Spleen (tissue), 11 donors: ENCODE measurements at regions not wholly inside any gene's neighbourhood (a gene's known extent, or its start where the extent isn't known, plus 50 kb on each side); places are given as distances from the start of the nearest gene placed in this dataset.

Experiments
- DNase-seq: peaks from one replicate; pipeline ENCODE4 v3.0.0-alpha.2; 2020
- H3K27ac ChIP-seq, 8 donors: fragments of 200-600 bp; sonication (generic) in 7 of 8; 1 replicate in 4 of 8; 2 replicates in 4 of 8; pipeline versions ENCODE4 v1.5.0 to v1.8.0; 2016 to 2021; ENCODE audit warnings: inconsistent platforms in 4 of 8, mild to moderate bottlenecking in 4 of 8, moderate library complexity in 1 of 8
- H3K27me3 ChIP-seq, 7 donors: fragments of 200-600 bp; sonication (generic) in 6 of 7; replicated peaks in 1 of 7; 1 replicate in 4 of 7; 2 replicates in 3 of 7; pipeline versions ENCODE4 v1.5.0 to v1.8.0; 2016 to 2021; ENCODE audit warnings: inconsistent platforms in 3 of 7, mild to moderate bottlenecking in 1 of 7
- H3K36me3 ChIP-seq, 6 donors: fragments of 200-600 bp; sonication (generic) in 5 of 6; 1 replicate in 4 of 6; 2 replicates in 2 of 6; pipeline versions ENCODE4 v1.5.0 to v1.8.0; 2016 to 2021; ENCODE audit warnings: inconsistent platforms in 2 of 6
- H3K4me1 ChIP-seq, 6 donors: fragments of 200-600 bp; sonication (generic) in 5 of 6; 1 replicate in 3 of 6; 2 replicates in 3 of 6; pipeline versions ENCODE4 v1.5.0 to v1.8.0; 2016 to 2021; ENCODE audit warnings: inconsistent platforms in 3 of 6
- H3K4me3 ChIP-seq, 8 donors: fragments of 200-600 bp; sonication (generic) in 7 of 8; 1 replicate in 4 of 8; 2 replicates in 4 of 8; pipeline versions ENCODE4 v1.5.0 to v1.8.0; 2016 to 2021; ENCODE audit warnings: inconsistent platforms in 4 of 8, mild to moderate bottlenecking in 4 of 8, moderate library complexity in 2 of 8
- H3K9me3 ChIP-seq, 8 donors: fragments of 200-600 bp; sonication (generic) in 7 of 8; 1 replicate in 4 of 8; 2 replicates in 4 of 8; pipeline versions ENCODE4 v1.5.0 to v1.8.0; 2016 to 2021; ENCODE audit warnings: inconsistent platforms in 4 of 8
- CTCF ChIP-seq, 11 experiments: fragments of 200-600 bp in 7 of 11; fragments of 450-650 bp in 4 of 11; sonication (generic) in 4 of 11; IDR thresholded peaks in 8 of 11; conservative IDR thresholded peaks in 3 of 11; 1 replicate in 7 of 11; 2 replicates in 4 of 11; pipeline versions ENCODE4 v1.4.0 to v1.8.0; 2016 to 2021; ENCODE audit warnings: antibody characterized with exemption in 11 of 11, inconsistent platforms in 4 of 11, mild to moderate bottlenecking in 1 of 11
- POLR2A ChIP-seq, 3 donors: fragments of 450-650 bp; IDR thresholded peaks; one replicate each; pipeline ENCODE4 v1.5.1; 2017; ENCODE audit warnings: antibody characterized with exemption in 3 of 3, mild to moderate bottlenecking in 1 of 3
- POLR2AphosphoS5 ChIP-seq, 3 donors: sonication (generic); formaldehyde crosslinking; IDR thresholded peaks; one replicate each; pipeline ENCODE4 v1.5.1; 2017; ENCODE audit warnings: antibody characterized with exemption in 3 of 3
- WGBS, 5 donors: extraction: QIAGEN DNeasy Blood & Tissue Kit in 3 of 5; methylation state at CpG; one replicate each; pipeline versions ENCODE4 v1.1.5 to v1.1.7; 2013 to 2018; 5-methylcytosine and 5-hydroxymethylcytosine counted together
- intact Hi-C: fragments of 100-400 bp; cut with DNase I; formaldehyde crosslinking; loops from one replicate; pipeline ENCODE4 v1.15.0; 2023; ENCODE audit warnings: low total_unique reads
- donor health status: healthy with polysubstance abuse.
- donor health status: DM: no; HTN: no; CAD: no; lungs with moderate emphysema.
- donor health status: DM: no; HTN: no; CAD: no.
- donor health status: Bipolar disorder and iron deficiency.
- donor health status: healthy.
- donor health status: DM: no; HTN: no; CAD: no.
- donor health status: DM: yes; HTN: yes; CAD: no.

GRCh38 chr2:78301166-78301789 lies 724.2 kb upstream of the REG3G start:
- intact Hi-C loops = no loop called here

DNA sequence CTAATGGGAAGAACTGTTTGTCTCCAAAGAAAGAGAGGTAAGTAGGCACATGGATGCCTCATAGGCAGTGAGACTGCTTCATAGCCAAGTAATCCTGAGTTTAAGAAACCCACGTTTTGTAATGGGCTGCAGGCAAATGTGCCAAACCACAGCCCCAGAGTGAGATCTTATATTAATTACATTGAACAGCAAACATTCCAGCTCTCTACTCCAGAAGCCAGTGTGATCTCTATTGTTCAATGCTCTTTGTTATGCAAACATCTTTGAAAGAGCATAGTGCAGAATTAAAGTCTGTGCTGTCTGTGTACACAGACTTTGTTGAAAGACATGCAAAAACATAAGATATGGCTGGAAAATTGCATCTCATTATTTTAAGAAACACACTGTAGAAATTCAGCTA lies 720.8 kb upstream of the REG3G start:
- Histone ChIP-seq H3K27me3 (no peaks in the 10 kb centered on the region), H3K27ac (no peak overlapping the region), H3K9me3 (no peaks in the 10 kb centered on the region), H3K36me3 (no peaks in the 10 kb centered on the region), H3K4me1 (no peaks in the 10 kb centered on the region), H3K4me3 (no peak overlapping the region)
- TF ChIP-seq POLR2AphosphoS5 (IDR thresholded peaks at IDR 0.05) = no peak
- TF ChIP-seq CTCF (IDR thresholded peaks at IDR 0.05 in 8 of 11, conservative IDR thresholded peaks at IDR 0.05 in 3 of 11) = no peak
- no peak for TF ChIP-seq POLR2A (IDR thresholded peaks at IDR 0.05)
- no peak for DNase-seq
- WGBS, 5 donors = 35 to 50% (median 48%) methylated on average over 1 of the region's 1 CpG
- intact Hi-C loops = no loop called here

More at GRCh38 chr2:78301166-78301789, 724.2 kb upstream of the REG3G start:
- WGBS, 5 donors = 46 to 65% (median 48%) methylated on average over 6 of the region's 6 CpGs
- H3K4me3 ChIP-seq = no peak overlapping the region
- peaks cover 0 to 4% (median 0%) of the 10 kb centered on the region in 8 donors for H3K9me3 ChIP-seq
- DNase-seq = no peak
- H3K27ac ChIP-seq = no peak overlapping the region
- no peaks in the 10 kb centered on the region for H3K36me3 ChIP-seq
- no peaks in the 10 kb centered on the region for H3K27me3 ChIP-seq
- no peak for TF ChIP-seq POLR2A (IDR thresholded peaks at IDR 0.05)
- no peak for TF ChIP-seq POLR2AphosphoS5 (IDR thresholded peaks at IDR 0.05)
- no peak for TF ChIP-seq CTCF (IDR thresholded peaks at IDR 0.05 in 8 of 11, conservative IDR thresholded peaks at IDR 0.05 in 3 of 11)
- H3K4me1 ChIP-seq = no peaks in the 10 kb centered on the region

GRCh38 chr2:78309460-78309859 lies 716.0 kb upstream of the REG3G start:
- TF ChIP-seq POLR2A (IDR thresholded peaks at IDR 0.05) = no peak
- TF ChIP-seq CTCF (IDR thresholded peaks at IDR 0.05 in 8 of 11, conservative IDR thresholded peaks at IDR 0.05 in 3 of 11) = no peak
- TF ChIP-seq POLR2AphosphoS5 (IDR thresholded peaks at IDR 0.05) = no peak
- H3K4me1 ChIP-seq = no peaks in the 10 kb centered on the region
- no peak overlapping the region for H3K27ac ChIP-seq
- no peaks in the 10 kb centered on the region for H3K9me3 ChIP-seq
- no peak for DNase-seq
- WGBS, 5 donors = 31 to 47% (median 40%) methylated on average over 3 of the region's 3 CpGs
- intact Hi-C loops = no loop called here
- H3K36me3 ChIP-seq = no peaks in the 10 kb centered on the region
- H3K27me3 ChIP-seq = no peaks in the 10 kb centered on the region
- no peak overlapping the region for H3K4me3 ChIP-seq

DNA sequence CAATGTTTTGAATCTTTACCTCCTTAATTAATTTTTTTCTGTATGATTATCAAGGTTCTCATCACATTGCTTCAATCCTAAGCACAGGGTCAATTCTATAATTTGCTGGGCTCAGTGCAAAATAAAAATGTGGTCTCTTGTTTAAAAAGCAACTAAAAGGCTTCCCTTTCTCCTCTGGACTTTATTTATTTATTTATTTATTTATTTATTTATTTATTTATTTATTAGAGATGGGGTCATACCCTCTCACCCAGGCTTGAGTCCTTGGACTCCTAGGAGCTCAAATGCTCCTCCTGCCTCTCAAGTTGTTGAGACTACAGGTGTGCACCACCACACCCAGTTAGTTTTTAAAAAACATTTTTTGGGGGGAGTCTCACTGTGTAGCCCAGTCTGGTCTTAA lies 710.1 kb upstream of the REG3G start:
- H3K4me3 ChIP-seq = no peak overlapping the region
- no peak for DNase-seq
- TF ChIP-seq POLR2AphosphoS5 (IDR thresholded peaks at IDR 0.05) (no peak), CTCF (IDR thresholded peaks at IDR 0.05 in 8 of 11, conservative IDR thresholded peaks at IDR 0.05 in 3 of 11) (no peak), POLR2A (IDR thresholded peaks at IDR 0.05) (no peak)

More for the DNA sequence above, 710.1 kb upstream of the REG3G start:
- H3K4me1 ChIP-seq = no peaks in the 10 kb centered on the region
- H3K27ac ChIP-seq = no peak overlapping the region
- H3K9me3 ChIP-seq = peaks cover 0 to 8% (median 2%) of the 10 kb centered on the region in 8 donors
- intact Hi-C loops = no loop called here
- no peaks in the 10 kb centered on the region for H3K36me3 ChIP-seq
- H3K27me3 ChIP-seq = no peaks in the 10 kb centered on the region
